CD14-positive monocyte (primary cell): ENCODE measurements at regions not wholly inside any gene's neighbourhood (a gene's known extent, or its start where the extent isn't known, plus 50 kb on each side); places are given as distances from the start of the nearest gene placed in this dataset.

Experiments
- DNase-seq, 3 donors: peaks; one replicate each; pipeline ENCODE4 v3.0.0-alpha.2; 2011 to 2022
- H2AFZ ChIP-seq: 2 replicates; pipeline ENCODE4 v1.6.0; 2012; ENCODE audit warnings: mild to moderate bottlenecking, low read depth, low read length, inconsistent platforms; ENCODE audit not compliant: insufficient read depth, poor library complexity, severe bottlenecking
- H3K27ac ChIP-seq, 2 donors: 1 replicate in 1 of 2; 2 replicates in 1 of 2; pipeline ENCODE4 v1.5.1; 2012 to 2013; ENCODE audit warnings: low read length in 2 of 2, control low read depth in 1 of 2, inconsistent platforms in 1 of 2, low read depth in 1 of 2, mild to moderate bottlenecking in 1 of 2
- H3K27me3 ChIP-seq, 2 donors: one replicate each; pipeline versions ENCODE4 v1.6.0 to v1.6.1; 2011 to 2013; ENCODE audit warnings: low read length in 2 of 2; ENCODE audit not compliant: control insufficient read depth in 2 of 2, insufficient read depth in 2 of 2
- H3K36me3 ChIP-seq, 2 donors: replicated peaks in 1 of 2; 1 replicate in 1 of 2; 2 replicates in 1 of 2; pipeline versions ENCODE4 v1.5.1 to v1.6.1; 2012 to 2013; ENCODE audit warnings: low read length in 2 of 2, control low read depth in 1 of 2, inconsistent platforms in 1 of 2, mild to moderate bottlenecking in 1 of 2; ENCODE audit not compliant: insufficient read depth in 2 of 2, control insufficient read depth in 1 of 2
- H3K4me1 ChIP-seq, 2 donors: 1 replicate in 1 of 2; 2 replicates in 1 of 2; pipeline versions ENCODE4 v1.5.1 to v1.6.1; 2012 to 2013; ENCODE audit warnings: low read length in 2 of 2, control low read depth in 1 of 2, inconsistent platforms in 1 of 2, mild to moderate bottlenecking in 1 of 2, moderate library complexity in 1 of 2; ENCODE audit not compliant: insufficient read depth in 2 of 2, control insufficient read depth in 1 of 2
- H3K4me2 ChIP-seq: replicated peaks from 2 replicates; pipeline ENCODE3; 2012; ENCODE audit warnings: low read length, moderate library complexity, mild to moderate bottlenecking; ENCODE audit not compliant: poor library complexity, severe bottlenecking; ENCODE audit errors: extremely low read depth
- H3K4me3 ChIP-seq, 3 experiments: fragments of 200-600 bp in 1 of 3; sonication (generic) in 1 of 3; replicated peaks in 1 of 3; 1 replicate in 2 of 3; 2 replicates in 1 of 3; pipeline ENCODE4 v1.5.1; 2011 to 2013; ENCODE audit warnings: low read length in 3 of 3, mild to moderate bottlenecking in 3 of 3, control low read depth in 2 of 3, low read depth in 2 of 3, inconsistent platforms in 1 of 3, moderate library complexity in 1 of 3
- H3K79me2 ChIP-seq: 2 replicates; pipeline ENCODE4 v1.6.0; 2012; ENCODE audit warnings: mild to moderate bottlenecking, control low read depth, inconsistent platforms, low read length, moderate library complexity; ENCODE audit not compliant: insufficient read depth
- H3K9ac ChIP-seq: 2 replicates; pipeline ENCODE4 v1.6.0; 2017; ENCODE audit warnings: low read length, mild to moderate bottlenecking; ENCODE audit not compliant: insufficient read depth, poor library complexity, severe bottlenecking
- H3K9me3 ChIP-seq, 2 donors: replicated peaks in 1 of 2; 1 replicate in 1 of 2; 2 replicates in 1 of 2; pipeline versions ENCODE4 v1.5.1 to v1.6.1; 2012 to 2013; ENCODE audit warnings: low read length in 2 of 2, control low read depth in 1 of 2; ENCODE audit not compliant: control insufficient read depth in 1 of 2, insufficient read depth in 1 of 2
- H4K20me1 ChIP-seq: 2 replicates; pipeline ENCODE4 v1.6.0; 2012; ENCODE audit warnings: mild to moderate bottlenecking, low read length, control low read depth, moderate library complexity; ENCODE audit not compliant: insufficient read depth
- H3K27ac Mint-ChIP-seq, 7 donors: one replicate each; pipeline ENCODE4 v1.8.0; 2020; ENCODE audit warnings: mild to moderate bottlenecking in 7 of 7, mixed read lengths in 7 of 7, moderate library complexity in 6 of 7, inconsistent platforms in 2 of 7
- H3K27me3 Mint-ChIP-seq, 3 donors: one replicate each; pipeline ENCODE4 v1.8.0; 2021 to 2022; ENCODE audit warnings: low read depth in 3 of 3, mild to moderate bottlenecking in 3 of 3, mixed read lengths in 3 of 3, moderate library complexity in 3 of 3, inconsistent platforms in 1 of 3
- H3K36me3 Mint-ChIP-seq, 2 donors: one replicate each; pipeline ENCODE4 v1.8.0; 2020; ENCODE audit warnings: mixed read lengths in 2 of 2, inconsistent platforms in 1 of 2, mild to moderate bottlenecking in 1 of 2
- H3K4me1 Mint-ChIP-seq: one replicate; pipeline ENCODE4 v1.8.0; 2020; ENCODE audit warnings: mild to moderate bottlenecking, mixed read lengths
- H3K4me3 Mint-ChIP-seq, 2 donors: one replicate each; pipeline ENCODE4 v1.8.0; 2020; ENCODE audit warnings: mild to moderate bottlenecking in 2 of 2, mixed read lengths in 2 of 2, moderate library complexity in 1 of 2
- H3K9me3 Mint-ChIP-seq, 7 donors: one replicate each; pipeline ENCODE4 v1.8.0; 2020 to 2022; ENCODE audit warnings: mixed read lengths in 7 of 7, mild to moderate bottlenecking in 6 of 7, moderate library complexity in 6 of 7, inconsistent platforms in 2 of 7
- CTCF ChIP-seq: fragments of 200-600 bp; IDR thresholded peaks from one replicate; pipeline ENCODE4 v1.8.0; 2022; ENCODE audit warnings: antibody characterized with exemption, mild to moderate bottlenecking
- WGBS: methylation state at CpG from one replicate; pipeline ENCODE4 v1.1.5; 2013; ENCODE audit warnings: missing lambda C conversion rate; ENCODE audit not compliant: insufficient coverage; 5-methylcytosine and 5-hydroxymethylcytosine counted together
- intact Hi-C, 2 donors: fragments of 100-400 bp; cut with micrococcal nuclease; formaldehyde crosslinking; loops; one replicate each; pipeline versions ENCODE4 v1.15.0 to v1.15.1; 2023

GRCh38 chr5:67648201-67648671, 451.6 kb upstream of the CD180 start:
- H3K27me3 Mint-ChIP-seq: peaks cover 0 to 2% (median 0%) of the 10 kb centered on the region in 3 donors
- no peaks in the 10 kb centered on the region for H3K9me3 ChIP-seq
- H3K4me3 ChIP-seq: no peak overlapping the region
- H3K4me1 ChIP-seq: no peaks in the 10 kb centered on the region
- H3K27ac Mint-ChIP-seq: peak overlapping the region in 1 of 7 donors; percentile 61
- TF ChIP-seq CTCF: no peak
- H3K36me3 ChIP-seq: no peaks in the 10 kb centered on the region
- intact Hi-C loops: no loop called here
- H3K27me3 ChIP-seq: no peaks in the 10 kb centered on the region
- peaks cover 2 to 8% (median 3%) of the 10 kb centered on the region in 7 donors for H3K9me3 Mint-ChIP-seq
- H4K20me1 ChIP-seq: no peaks in the 10 kb centered on the region
- no peak overlapping the region for H3K27ac ChIP-seq
- H3K4me3 Mint-ChIP-seq: no peak overlapping the region
- no peak overlapping the region for H3K9ac ChIP-seq
- H2AFZ ChIP-seq: no peak overlapping the region
- H3K36me3 Mint-ChIP-seq: no peaks in the 10 kb centered on the region
- WGBS: 100% methylated on average over 4 of the region's 6 CpGs
- DNase-seq: no peak
- no peaks in the 10 kb centered on the region for H3K79me2 ChIP-seq
- no peaks in the 10 kb centered on the region for H3K4me1 Mint-ChIP-seq
- no peak overlapping the region for H3K4me2 ChIP-seq

- Histone ChIP-seq H3K9me3 (no peaks in the 10 kb centered on the region), H3K9ac (no peak overlapping the region), H3K36me3 (no peaks in the 10 kb centered on the region), H3K4me3 (no peak overlapping the region), H3K4me1 (no peaks in the 10 kb centered on the region), H3K27ac (no peak overlapping the region), H4K20me1 (no peaks in the 10 kb centered on the region), H3K27me3 (no peaks in the 10 kb centered on the region), H2AFZ (no peak overlapping the region), H3K4me2 (no peak overlapping the region), H3K79me2 (no peaks in the 10 kb centered on the region)
- peaks cover 2 to 8% (median 3%) of the 10 kb centered on the region in 7 donors for H3K9me3 Mint-ChIP-seq
- no CpG with 5 or more reads among the region's 2 CpGs for WGBS
- H3K4me3 Mint-ChIP-seq: no peak overlapping the region
- H3K4me1 Mint-ChIP-seq: no peaks in the 10 kb centered on the region
- no peak for DNase-seq
- H3K27me3 Mint-ChIP-seq: peaks cover 0 to 2% (median 0%) of the 10 kb centered on the region in 3 donors
- no peak overlapping the region for H3K27ac Mint-ChIP-seq
- TF ChIP-seq CTCF: no peak
- no peaks in the 10 kb centered on the region for H3K36me3 Mint-ChIP-seq
- intact Hi-C loops: no loop called here
Observed at GRCh38 chr5:67647772-67648171, 451.2 kb upstream of the CD180 start.
